HG02885 (cell line): ENCODE measurements at regions not wholly inside any gene's neighbourhood (a gene's known extent, or its start where the extent isn't known, plus 50 kb on each side); places are given as distances from the start of the nearest gene placed in this dataset.

Experiments
- ATAC-seq: cut with Tn5 transposase; IDR thresholded peaks from one replicate; pipeline ENCODE4 v1.9.1; 2021; ENCODE audit warnings: mild to moderate bottlenecking; ENCODE audit not compliant: unreplicated experiment, poor library complexity

GRCh38 chr5:91214571-91214970 lies 168.5 kb downstream of the ARRDC3 start:
- no peak for ATAC-seq
